Upper lobe of left lung (tissue), 6 donors: ENCODE measurements at regions not wholly inside any gene's neighbourhood (a gene's known extent, or its start where the extent isn't known, plus 50 kb on each side); places are given as distances from the start of the nearest gene placed in this dataset.

Source experiments
- ATAC-seq, 2 donors: fragments of 200-7000 bp; cut with Tn5 transposase; one replicate each; pipeline ENCODE4 v1.9.1; 2022; ENCODE audit warnings: mild to moderate bottlenecking in 2 of 2, moderate library complexity in 2 of 2; ENCODE audit not compliant: low FRiP score in 2 of 2
- DNase-seq, 2 donors: peaks; one replicate each; pipeline ENCODE4 v3.0.0-alpha.2; 2019 to 2020
- H3K27ac ChIP-seq, 4 donors: fragments of 200-600 bp; sonication (generic); one replicate each; pipeline ENCODE4 v1.5.1; 2016 to 2019
- H3K27me3 ChIP-seq, 4 donors: fragments of 200-600 bp; sonication (generic); one replicate each; pipeline ENCODE4 v1.5.1; 2017 to 2019
- H3K36me3 ChIP-seq, 4 donors: fragments of 200-600 bp; sonication (generic); one replicate each; pipeline ENCODE4 v1.5.1; 2016 to 2019
- H3K4me1 ChIP-seq, 4 donors: fragments of 200-600 bp; sonication (generic); one replicate each; pipeline ENCODE4 v1.5.1; 2018 to 2019
- H3K4me3 ChIP-seq, 4 donors: fragments of 200-600 bp; sonication (generic); one replicate each; pipeline ENCODE4 v1.5.1; 2017 to 2019; ENCODE audit warnings: mild to moderate bottlenecking in 2 of 4, moderate library complexity in 1 of 4
- H3K9me3 ChIP-seq, 4 donors: fragments of 200-600 bp; sonication (generic); one replicate each; pipeline ENCODE4 v1.5.1; 2018 to 2019
- EP300 ChIP-seq, 4 donors: sonication (generic); formaldehyde crosslinking; IDR thresholded peaks; one replicate each; pipeline ENCODE4 v1.5.1; 2017; ENCODE audit warnings: antibody characterized with exemption in 4 of 4, control low read depth in 2 of 4
- POLR2A ChIP-seq, 4 donors: fragments of 450-650 bp; IDR thresholded peaks; one replicate each; pipeline ENCODE4 v1.5.1; 2016 to 2017; ENCODE audit warnings: antibody characterized with exemption in 4 of 4, mild to moderate bottlenecking in 2 of 4
- POLR2AphosphoS5 ChIP-seq, 2 donors: sonication (generic); formaldehyde crosslinking; IDR thresholded peaks; one replicate each; pipeline ENCODE4 v1.5.1; 2017; ENCODE audit warnings: antibody characterized with exemption in 2 of 2
- WGBS, 2 donors: methylation state at CpG; one replicate each; pipeline ENCODE4 v1.1.5; 2017 to 2018; 5-methylcytosine and 5-hydroxymethylcytosine counted together
- TF ChIP-seq, protein P1 (sequence below), 6 experiments: fragments of 450-650 bp in 4 of 6; fragments of 200-600 bp in 2 of 6; sonication (generic) in 2 of 6; IDR thresholded peaks; one replicate each; pipeline ENCODE4 v1.5.1; 2016 to 2019; ENCODE audit warnings: antibody characterized with exemption in 6 of 6
- donor health status: DM: no; HTN: no; CAD: no; lungs with moderate emphysema.
- donor health status: DM: no; HTN: yes; CAD: no; lungs with severe emphysema.

DNA sequence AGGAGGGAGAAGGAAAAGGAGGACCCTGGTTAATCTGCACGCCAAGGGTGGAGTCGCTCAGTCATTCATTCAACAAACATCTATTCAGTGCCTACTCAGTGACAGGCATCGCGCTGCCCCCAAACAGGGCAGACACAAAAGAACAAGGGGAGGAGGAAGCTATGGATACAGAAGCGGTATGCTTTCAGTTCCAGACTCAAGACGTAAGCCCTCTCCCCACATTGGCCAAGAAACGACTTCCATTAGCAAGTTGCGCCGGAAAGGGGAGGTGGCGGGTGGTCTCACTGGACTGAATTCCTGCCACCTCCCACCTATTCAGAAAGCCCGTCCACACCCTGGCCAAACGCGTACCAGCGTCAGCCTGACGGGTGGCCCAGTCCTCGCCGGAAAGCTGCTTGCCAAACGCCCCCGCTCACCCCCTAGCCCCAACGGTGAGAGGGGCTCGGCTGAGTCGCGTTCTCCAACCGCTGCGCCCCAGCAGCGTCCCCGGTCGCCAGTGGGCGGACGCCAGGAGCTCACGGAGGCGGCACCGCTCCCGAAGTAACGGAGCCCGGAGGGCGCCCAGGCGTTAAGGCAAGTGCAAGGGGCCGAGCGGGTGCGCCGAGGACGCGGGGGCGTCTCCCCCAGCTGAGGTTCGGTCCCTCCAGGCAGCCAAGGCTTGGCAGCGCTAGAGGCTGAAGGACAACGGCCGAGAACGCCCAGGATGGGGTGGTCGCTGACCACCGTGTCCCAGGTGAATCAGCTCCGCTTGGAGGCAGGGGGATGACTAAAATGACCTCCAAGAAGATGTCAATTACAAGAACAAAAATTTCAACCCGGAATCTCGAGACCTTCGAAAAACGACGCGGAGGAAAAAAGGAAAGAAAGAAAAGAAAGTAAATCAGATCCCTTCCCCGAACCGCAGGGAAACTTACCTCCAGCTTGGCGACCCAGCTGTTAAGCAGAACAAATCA, 470.7 kb downstream of the SOX9 start:
- peak overlapping the region in 3 of 4 donors; percentile 51 to 65 (median 54) for H3K4me3 ChIP-seq
- no peaks in the 10 kb centered on the region for H3K9me3 ChIP-seq
- DNase-seq (peak in 1 of 2 donors; percentile 85), ATAC-seq (peak in 1 of 2 donors; percentile 34)
- no peak for TF ChIP-seq POLR2AphosphoS5 (IDR thresholded peaks at IDR 0.05)
- no peak for TF ChIP-seq EP300 (IDR thresholded peaks at IDR 0.05)
- TF ChIP-seq, protein P1, sequence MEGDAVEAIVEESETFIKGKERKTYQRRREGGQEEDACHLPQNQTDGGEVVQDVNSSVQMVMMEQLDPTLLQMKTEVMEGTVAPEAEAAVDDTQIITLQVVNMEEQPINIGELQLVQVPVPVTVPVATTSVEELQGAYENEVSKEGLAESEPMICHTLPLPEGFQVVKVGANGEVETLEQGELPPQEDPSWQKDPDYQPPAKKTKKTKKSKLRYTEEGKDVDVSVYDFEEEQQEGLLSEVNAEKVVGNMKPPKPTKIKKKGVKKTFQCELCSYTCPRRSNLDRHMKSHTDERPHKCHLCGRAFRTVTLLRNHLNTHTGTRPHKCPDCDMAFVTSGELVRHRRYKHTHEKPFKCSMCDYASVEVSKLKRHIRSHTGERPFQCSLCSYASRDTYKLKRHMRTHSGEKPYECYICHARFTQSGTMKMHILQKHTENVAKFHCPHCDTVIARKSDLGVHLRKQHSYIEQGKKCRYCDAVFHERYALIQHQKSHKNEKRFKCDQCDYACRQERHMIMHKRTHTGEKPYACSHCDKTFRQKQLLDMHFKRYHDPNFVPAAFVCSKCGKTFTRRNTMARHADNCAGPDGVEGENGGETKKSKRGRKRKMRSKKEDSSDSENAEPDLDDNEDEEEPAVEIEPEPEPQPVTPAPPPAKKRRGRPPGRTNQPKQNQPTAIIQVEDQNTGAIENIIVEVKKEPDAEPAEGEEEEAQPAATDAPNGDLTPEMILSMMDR (IDR thresholded peaks at IDR 0.05) = no peak
- no peak for TF ChIP-seq POLR2A (IDR thresholded peaks at IDR 0.05)
- H3K27me3 ChIP-seq = peaks cover 0 to 15% (median 4%) of the 10 kb centered on the region in 4 donors
- peak overlapping the region in 1 of 4 donors; percentile 74 for H3K27ac ChIP-seq
- WGBS, 2 donors = 5 to 6% methylated on average over 22 to 41 of the region's 62 CpGs
- H3K36me3 ChIP-seq = no peaks in the 10 kb centered on the region
- H3K4me1 ChIP-seq = peaks cover 9 to 34% (median 22%) of the 10 kb centered on the region in 4 donors

GRCh38 chr17:72592242-72592966, 471.6 kb downstream of the SOX9 start:
- peaks cover 0 to 15% (median 4%) of the 10 kb centered on the region in 4 donors for H3K27me3 ChIP-seq
- WGBS, 2 donors = 3 to 4% methylated on average over 17 to 44 of the region's 71 CpGs

DNA sequence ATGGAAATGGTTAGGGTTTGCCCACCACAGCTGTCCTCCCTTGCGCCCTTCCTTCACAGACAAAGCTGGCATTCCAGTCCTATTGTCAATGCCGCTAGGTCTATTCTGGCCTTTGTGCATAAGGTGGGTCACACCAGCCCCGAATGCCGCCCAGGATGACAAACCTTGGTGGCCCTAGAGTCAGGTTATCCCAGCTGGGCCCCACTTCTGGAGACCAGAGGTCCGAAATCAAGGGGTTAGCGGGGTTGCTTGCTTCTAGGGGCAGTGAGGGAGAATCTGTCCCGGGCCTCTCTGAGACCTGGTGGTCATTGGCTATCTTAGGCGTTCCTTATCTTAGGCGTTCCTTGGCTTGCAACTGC, 472.1 kb downstream of the SOX9 start:
- no peaks in the 10 kb centered on the region for H3K36me3 ChIP-seq
- peak overlapping the region in 2 of 4 donors; percentile 51 to 65 for H3K4me3 ChIP-seq
- H3K9me3 ChIP-seq = no peaks in the 10 kb centered on the region
- DNase-seq (no peak), ATAC-seq (no peak)
- H3K27me3 ChIP-seq = peaks cover 0 to 15% (median 4%) of the 10 kb centered on the region in 4 donors
- H3K27ac ChIP-seq = no peak overlapping the region
- TF ChIP-seq POLR2AphosphoS5 (IDR thresholded peaks at IDR 0.05) = no peak
- TF ChIP-seq, protein P1 (IDR thresholded peaks at IDR 0.05) = no peak
- no peak for TF ChIP-seq POLR2A (IDR thresholded peaks at IDR 0.05)
- no peak for TF ChIP-seq EP300 (IDR thresholded peaks at IDR 0.05)
- WGBS, 2 donors = 83 to 86% methylated on average over 9 of the region's 9 CpGs
- peaks cover 9 to 31% (median 19%) of the 10 kb centered on the region in 4 donors for H3K4me1 ChIP-seq

More at GRCh38 chr17:72592242-72592966, 471.6 kb downstream of the SOX9 start:
- Histone ChIP-seq H3K4me1 (peaks cover 9 to 34% (median 22%) of the 10 kb centered on the region in 4 donors), H3K36me3 (no peaks in the 10 kb centered on the region), H3K27ac (peak overlapping the region in 2 of 4 donors; percentile 50 to 74), H3K4me3 (peak overlapping the region; percentile 25 to 65 (median 52)), H3K9me3 (no peaks in the 10 kb centered on the region)
- DNase-seq (peak; percentile 60 to 93), ATAC-seq (peak; percentile 86 to 90)
- TF ChIP-seq EP300 (IDR thresholded peaks at IDR 0.05) (no peak), POLR2AphosphoS5 (IDR thresholded peaks at IDR 0.05) (peak; percentile 16 to 98), POLR2A (IDR thresholded peaks at IDR 0.05) (peak in 3 of 4 donors; percentile 64 to 93 (median 89))
- TF ChIP-seq, protein P1 (IDR thresholded peaks at IDR 0.05) = no peak

- DNase-seq (no peak), ATAC-seq (no peak)
- Histone ChIP-seq H3K9me3 (no peaks in the 10 kb centered on the region), H3K4me3 (no peak overlapping the region), H3K27me3 (peaks cover 0 to 15% (median 4%) of the 10 kb centered on the region in 4 donors), H3K36me3 (no peaks in the 10 kb centered on the region), H3K4me1 (peaks cover 9 to 25% (median 17%) of the 10 kb centered on the region in 4 donors), H3K27ac (no peak overlapping the region)
- TF ChIP-seq POLR2AphosphoS5 (IDR thresholded peaks at IDR 0.05) (no peak), POLR2A (IDR thresholded peaks at IDR 0.05) (no peak), EP300 (IDR thresholded peaks at IDR 0.05) (no peak)
- TF ChIP-seq, protein P1 (IDR thresholded peaks at IDR 0.05) = no peak
- WGBS, 2 donors = 73% methylated on average over 9 of the region's 9 CpGs
Measured at GRCh38 chr17:72594248-72594647, 473.4 kb downstream of the SOX9 start.
